NCI-H2107 treated with DMSO at 0.1 percent for 48 hours (cell line): ENCODE measurements at regions not wholly inside any gene's neighbourhood (a gene's known extent, or its start where the extent isn't known, plus 50 kb on each side); places are given as distances from the start of the nearest gene placed in this dataset.

Experiments
- DNase-seq: peaks from one replicate; lab custom pipeline; 2025; ENCODE audit not compliant: unreplicated experiment; lab: John Stamatoyannopoulos, UW

DNA sequence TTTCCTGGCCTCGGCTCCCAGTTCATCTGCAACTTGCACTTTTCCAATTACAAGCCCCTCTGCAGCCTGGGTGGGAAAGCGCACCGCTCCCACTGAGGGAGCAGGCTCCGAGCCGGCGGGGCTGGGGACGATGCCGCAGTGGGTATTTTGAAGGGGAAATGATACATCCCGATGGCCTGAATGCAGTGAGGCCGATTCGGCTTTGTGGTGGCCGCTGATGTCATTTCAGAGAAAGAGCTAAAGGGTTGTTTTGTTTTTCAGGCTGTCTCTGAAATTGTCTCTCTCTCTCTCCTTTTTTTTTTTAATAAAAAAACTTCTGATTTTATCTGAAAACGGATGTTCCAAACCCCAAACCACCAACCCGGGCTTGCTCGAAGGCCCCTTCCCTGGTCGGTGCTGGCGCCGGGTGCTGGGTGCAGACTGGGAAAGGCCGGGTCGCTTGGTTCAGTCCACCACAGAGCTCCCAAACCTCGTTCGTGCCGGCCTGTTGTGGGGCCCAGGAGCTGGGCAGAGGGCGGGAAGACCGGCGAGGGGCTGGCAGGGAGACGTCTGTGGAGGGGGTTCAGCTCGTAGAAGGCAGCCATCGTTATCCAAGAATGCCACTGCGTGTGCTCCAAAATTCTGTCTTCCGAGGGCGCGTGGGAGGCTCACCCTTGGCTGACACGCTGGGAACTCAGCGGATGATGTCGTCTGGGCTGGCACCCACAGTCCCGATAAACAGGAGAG, 102.8 kb downstream of the FOXL1 start:
- DNase-seq: no peak

DNA sequence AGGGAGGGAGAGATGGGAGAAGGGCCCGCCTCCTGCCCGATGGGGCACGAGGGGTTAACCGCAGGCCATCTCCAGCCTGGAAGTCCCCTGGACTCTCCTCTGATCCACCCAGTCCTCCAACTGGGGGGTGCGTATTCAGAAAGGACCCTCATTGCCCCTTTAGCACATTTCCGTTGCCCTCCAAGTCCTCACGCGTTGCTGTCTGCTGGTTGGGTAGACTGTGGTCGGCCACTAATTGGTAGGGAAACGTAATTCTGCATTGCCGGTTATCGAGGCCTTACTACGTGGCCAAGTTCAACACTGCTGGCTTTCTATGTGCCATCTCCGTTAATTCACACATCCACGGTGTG, 103.4 kb downstream of the FOXL1 start:
- DNase-seq: no peak

GRCh38 chr16:86682219-86682904, 104.0 kb downstream of the FOXL1 start:
- DNase-seq: no peak

DNA sequence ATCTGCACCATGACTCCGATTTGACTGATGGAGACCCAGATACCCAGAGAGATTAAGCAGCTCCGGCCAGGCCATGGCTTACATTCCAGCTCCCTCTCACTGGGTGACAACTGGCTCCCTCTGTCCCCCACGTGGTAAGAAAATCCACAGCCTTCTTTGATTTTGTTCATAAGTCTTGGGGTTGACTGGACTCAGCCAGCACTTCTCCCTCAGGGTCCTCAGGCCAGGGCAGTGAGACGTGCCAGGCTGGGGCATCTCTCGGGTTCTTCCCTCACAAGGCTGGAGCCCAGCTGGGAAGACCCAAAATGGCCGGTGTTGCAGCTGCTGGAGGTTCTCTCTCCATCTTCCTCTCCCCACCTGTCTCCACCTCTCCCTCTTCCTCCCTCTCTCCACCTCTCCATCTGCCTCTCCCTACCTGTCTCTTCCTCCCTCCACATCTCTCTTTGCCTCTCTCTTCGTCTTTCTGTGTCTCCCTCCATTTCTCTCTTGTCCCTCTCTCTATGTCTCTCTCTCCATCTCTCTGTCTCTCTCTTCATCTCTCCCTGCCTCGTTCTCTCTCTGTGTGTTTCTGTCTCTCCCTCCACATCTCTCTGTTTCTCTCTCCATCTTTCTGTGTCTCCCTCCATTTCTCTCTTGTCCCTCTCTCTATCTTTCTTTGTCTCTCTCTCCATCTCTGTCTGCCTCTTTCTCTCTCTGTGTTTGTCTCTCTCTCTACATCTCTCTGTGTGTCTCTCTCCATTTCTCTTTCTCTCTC, 105.3 kb downstream of the FOXL1 start:
- no peak for DNase-seq

DNA sequence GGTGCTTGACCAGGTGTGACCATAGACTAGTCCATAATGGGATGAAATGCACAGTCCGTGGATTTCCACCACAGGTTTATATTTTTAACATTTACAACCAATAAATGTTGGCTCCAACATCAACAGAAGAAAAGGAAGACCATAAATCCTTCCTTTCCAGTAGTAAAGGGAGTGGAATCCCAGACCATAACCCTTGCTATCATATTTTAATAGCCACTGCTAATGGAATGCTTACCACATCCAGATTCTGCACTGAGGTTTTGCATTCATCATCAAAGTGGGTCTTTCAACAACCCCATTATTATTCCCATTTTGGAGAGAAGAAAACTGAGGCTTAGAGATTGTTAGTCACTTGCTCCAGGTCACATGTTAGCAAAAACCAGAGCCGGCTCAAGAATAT, 106.7 kb downstream of the FOXL1 start:
- DNase-seq: no peak

DNA sequence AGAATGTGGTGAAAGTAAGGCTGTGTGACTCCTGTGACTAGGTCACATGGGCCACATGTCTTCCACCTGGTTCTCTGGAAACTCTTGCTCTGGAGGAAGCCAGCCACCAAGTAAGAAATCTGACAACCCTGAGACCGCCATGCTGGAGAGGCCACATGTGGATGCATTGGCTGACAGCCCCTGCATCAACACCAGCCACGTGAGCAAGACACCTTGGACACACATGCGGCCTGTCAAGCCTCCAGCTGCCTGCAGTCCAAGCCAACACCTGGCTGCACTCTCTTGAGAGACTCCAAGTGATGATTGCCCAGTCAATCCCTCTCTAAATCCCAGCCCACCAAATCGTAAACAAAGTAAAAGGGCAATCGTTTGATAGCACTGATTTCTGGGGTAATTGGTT, 112.6 kb downstream of the FOXL1 start:
- DNase-seq: no peak

- DNase-seq: no peak
Measured at GRCh38 chr16:86692426-86692825, 114.1 kb downstream of the FOXL1 start.

DNA sequence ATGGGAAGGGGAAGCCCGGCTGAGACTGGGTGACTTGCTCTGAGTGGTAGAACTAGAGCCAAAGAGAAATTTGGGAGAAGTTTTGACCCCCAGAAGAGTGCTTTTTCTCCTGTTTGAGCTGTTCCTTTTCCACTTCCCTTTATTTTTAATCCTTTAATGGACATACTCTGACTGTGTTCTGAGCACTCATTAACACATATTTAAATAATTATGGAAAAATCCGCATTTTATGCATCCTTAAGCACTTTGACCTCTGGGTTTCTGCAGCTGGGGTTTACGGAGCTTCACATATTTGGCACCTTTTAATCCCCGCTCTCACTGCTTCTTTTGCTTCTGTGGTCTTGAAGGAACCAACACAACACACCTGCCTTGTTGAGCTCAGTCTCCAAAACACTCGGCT, 114.7 kb downstream of the FOXL1 start:
- no peak for DNase-seq

- no peak for DNase-seq
Measured at GRCh38 chr16:86697715-86698114, 119.4 kb downstream of the FOXL1 start.

DNA sequence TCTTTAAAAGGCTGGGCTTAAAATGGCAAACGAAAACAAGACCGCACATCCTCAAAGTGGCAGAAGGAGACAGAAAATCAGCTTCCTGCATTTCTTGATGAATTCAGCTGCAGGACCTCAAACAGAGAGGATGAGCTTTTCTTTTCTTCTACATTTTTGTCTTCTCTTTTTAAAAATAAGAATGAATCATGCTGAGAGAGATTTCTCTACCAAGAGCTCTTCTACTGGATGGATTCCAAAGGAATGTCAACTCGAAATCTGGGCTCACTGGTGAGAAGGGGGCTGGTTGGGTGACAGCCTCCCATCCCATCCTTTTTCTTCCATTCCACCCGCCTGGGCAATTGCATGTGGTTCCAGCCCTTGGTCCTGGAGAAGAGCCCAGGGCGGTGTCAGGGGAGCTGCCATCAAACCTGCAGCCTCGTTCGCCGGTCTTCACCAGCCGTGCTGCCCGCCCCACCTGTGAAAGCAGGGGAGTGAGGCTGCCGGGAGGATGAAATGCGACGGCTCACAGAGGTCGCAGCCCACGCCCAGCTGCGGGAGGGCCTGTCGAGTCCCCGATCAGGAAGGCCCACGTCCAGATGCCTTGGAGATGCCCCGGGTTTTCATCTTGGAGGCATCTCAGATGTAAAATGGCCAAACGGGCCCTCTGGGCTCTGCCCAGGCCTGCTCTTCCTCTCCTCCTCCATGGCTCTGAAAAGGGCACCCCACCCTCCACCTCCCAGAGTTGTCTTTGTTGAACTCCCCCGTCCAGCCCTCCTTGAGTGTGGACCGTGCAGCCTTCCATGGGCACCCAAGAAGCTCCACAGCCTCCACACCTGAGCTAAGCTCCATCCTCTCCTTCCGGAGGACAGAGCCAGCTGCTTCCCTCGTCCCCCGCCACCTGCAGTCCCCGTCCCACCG, 121.9 kb downstream of the FOXL1 start:
- DNase-seq: no peak

GRCh38 chr16:86701286-86701975, 123.1 kb downstream of the FOXL1 start:
- DNase-seq: no peak

DNA sequence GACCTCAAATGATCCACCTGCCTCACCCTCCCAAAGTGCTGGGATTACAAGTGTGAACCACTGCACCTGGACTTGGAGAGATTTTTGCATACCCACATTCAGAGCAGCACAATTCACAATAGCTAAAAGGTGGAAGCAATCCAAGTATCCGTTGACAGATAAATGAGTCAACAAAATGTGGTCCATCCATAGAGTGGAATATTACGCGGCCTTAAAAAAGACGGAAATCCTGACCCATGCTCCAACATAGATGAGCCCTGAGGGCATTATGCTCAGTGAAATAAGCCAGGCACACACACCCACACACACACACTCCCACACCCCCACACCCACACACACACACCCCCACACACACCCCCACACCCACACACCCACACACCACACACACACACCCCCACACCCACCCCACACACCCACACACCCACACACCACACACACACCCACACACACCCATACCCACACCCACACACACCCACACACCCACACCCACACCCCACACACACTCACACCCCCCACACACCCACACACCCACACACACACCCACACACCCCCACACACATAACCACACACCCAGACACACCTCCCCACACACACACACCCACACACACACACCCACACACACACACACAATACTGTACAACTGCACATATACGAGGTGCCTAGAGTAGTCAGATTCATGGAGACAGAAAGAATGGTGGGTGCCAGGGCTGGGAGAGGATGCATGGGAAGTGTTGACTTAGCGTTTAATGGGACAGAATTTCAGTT, 124.7 kb downstream of the FOXL1 start:
- no peak for DNase-seq

GRCh38 chr16:86704516-86704915, 126.2 kb downstream of the FOXL1 start:
- DNase-seq: no peak

GRCh38 chr16:86706726-86707125, 128.4 kb downstream of the FOXL1 start:
- no peak for DNase-seq

DNA sequence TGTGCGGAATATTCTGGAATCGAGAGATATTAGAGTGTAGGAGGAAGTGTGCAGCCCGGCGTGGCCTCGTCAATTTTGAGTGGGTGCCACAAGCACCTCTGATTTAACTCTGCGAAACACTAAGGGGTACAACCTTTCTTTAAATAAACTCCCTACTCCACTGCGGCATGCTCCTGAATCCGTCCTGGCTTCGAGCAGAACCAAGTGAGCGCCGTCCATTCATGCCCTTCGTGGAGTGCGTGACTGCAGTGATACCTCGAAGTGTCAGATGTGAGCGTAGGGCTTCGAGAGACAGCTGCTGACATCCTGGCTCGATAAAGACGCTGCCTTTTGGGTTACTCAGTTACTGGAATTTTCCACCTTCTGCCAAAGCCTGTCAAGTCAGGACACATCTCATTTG, 128.8 kb downstream of the FOXL1 start:
- no peak for DNase-seq

DNA sequence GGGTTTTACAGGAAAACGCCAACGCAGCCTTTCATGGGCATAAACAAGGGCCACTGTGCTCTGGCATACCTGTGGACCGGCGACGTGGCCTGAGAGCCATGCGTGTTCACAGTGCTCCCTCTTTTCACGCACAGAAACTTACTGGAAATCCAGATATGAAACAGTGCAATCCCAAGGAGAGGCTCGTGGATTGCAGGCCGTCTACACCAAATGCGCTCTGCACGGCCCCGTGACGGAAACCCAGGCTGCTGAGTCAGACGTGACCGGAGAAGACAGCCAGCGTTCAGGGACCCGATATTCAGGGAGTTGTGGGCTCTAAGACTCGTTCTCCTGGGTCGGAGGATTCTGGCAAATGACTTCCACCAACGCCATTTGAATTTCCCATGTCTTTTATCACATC, 129.2 kb downstream of the FOXL1 start:
- no peak for DNase-seq

DNA sequence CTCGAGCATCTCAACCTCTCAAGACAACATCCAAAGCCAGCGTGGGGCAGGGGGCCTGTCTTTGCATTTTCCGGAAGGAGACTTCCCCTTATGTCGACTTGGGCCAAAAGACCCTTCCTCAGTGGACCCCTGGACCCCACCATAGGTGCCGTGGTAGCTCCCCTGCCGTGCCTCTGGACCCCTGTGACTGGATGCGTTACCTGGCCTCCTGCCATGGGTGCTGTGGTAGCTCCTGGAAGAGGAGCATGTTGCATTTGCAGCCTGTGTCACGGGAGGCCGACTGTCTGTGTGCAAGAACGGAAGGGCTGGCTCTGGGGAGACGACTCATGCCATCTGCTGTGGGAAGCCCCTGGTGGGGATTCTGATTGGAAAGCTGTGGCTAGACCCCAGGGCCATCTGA, 130.1 kb downstream of the FOXL1 start:
- no peak for DNase-seq

GRCh38 chr16:86709103-86709502, 130.8 kb downstream of the FOXL1 start:
- DNase-seq: no peak

DNA sequence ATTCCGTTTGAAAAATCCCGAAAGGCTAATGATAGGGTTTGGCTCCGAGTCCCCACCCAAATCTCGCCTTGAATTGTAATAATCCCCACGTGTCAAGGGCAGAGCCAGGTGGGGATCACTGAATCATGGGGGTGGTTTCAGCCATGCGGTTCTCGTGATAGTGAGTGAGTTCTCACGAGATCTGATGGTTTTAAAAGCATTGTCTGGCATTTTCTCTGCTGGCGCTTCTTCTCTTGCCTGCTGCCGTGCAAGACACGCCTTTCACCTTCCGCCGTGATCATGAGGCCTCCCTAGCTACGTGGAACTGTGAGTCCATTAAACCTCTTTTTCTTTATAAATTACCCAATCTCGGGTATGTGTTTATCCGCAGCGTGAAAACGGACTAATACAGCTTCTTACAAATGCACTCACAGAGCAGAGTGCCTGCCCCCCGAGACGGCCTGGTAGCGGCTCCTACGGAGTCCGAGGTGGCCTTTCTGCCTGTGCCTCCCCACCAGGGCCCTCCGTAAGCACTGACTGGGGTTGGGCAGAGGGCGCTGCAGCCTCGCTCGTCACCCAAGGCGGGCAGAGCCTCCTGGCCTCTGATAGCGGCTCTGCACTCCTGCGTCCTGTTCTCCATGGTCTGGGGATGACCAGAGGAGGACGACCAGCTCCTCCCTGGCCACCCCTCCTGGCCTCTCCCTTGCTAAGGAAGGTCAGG, 131.7 kb downstream of the FOXL1 start:
- DNase-seq: no peak
